ENCODE measurements at regions not wholly inside any gene's neighbourhood (a gene's known extent, or its start where the extent isn't known, plus 50 kb on each side); places are given as distances from the start of the nearest gene placed in this dataset.

DNA sequence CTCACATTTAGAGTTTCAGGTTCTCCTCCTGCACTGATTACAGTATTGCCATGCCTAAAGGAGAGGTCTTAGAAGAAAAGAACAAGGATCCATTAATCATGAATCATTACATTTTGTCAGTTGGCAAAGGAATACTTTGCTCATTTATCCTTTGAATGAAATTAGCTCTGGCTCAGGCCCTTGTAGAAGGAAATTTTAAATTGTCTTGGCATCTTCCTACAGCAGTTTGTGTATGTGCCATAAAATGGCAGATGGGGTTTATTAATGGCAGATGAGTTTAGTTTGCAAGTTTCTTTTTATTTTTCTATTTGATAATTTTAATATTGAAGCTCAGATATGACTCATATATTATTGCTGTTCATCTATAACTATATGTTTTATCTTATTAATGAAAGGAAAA lies 181.2 kb upstream of the EPHA3 start:
- Histone ChIP-seq H3K4me1 (ENCODE audit: low read depth, poor library complexity, severe bottlenecking) (no peaks in the 10 kb centered on the region), H3K79me2 (ENCODE audit: insufficient read depth, low read depth) (no peaks in the 10 kb centered on the region), H3K36me3 (ENCODE audit: insufficient read depth) (no peaks in the 10 kb centered on the region), H3K9ac (no peak overlapping the region), H2AFZ (ENCODE audit: low read depth) (no peak overlapping the region), H3K27ac (no peak overlapping the region), H3K4me2 (no peak overlapping the region), H3K27me3 (ENCODE audit: insufficient read depth, low read depth) (no peaks in the 10 kb centered on the region), H4K20me1 (ENCODE audit: insufficient read depth) (no peaks in the 10 kb centered on the region), H3K4me3 (IDR thresholded peaks at IDR 0.05; ENCODE audit: insufficient read depth, low read depth, low read length) (no peak overlapping the region)
- TF ChIP-seq, protein P1, sequence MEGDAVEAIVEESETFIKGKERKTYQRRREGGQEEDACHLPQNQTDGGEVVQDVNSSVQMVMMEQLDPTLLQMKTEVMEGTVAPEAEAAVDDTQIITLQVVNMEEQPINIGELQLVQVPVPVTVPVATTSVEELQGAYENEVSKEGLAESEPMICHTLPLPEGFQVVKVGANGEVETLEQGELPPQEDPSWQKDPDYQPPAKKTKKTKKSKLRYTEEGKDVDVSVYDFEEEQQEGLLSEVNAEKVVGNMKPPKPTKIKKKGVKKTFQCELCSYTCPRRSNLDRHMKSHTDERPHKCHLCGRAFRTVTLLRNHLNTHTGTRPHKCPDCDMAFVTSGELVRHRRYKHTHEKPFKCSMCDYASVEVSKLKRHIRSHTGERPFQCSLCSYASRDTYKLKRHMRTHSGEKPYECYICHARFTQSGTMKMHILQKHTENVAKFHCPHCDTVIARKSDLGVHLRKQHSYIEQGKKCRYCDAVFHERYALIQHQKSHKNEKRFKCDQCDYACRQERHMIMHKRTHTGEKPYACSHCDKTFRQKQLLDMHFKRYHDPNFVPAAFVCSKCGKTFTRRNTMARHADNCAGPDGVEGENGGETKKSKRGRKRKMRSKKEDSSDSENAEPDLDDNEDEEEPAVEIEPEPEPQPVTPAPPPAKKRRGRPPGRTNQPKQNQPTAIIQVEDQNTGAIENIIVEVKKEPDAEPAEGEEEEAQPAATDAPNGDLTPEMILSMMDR (conservative IDR thresholded peaks at IDR 0.05; ENCODE audit: low read depth, low read length), result no peak

DNA sequence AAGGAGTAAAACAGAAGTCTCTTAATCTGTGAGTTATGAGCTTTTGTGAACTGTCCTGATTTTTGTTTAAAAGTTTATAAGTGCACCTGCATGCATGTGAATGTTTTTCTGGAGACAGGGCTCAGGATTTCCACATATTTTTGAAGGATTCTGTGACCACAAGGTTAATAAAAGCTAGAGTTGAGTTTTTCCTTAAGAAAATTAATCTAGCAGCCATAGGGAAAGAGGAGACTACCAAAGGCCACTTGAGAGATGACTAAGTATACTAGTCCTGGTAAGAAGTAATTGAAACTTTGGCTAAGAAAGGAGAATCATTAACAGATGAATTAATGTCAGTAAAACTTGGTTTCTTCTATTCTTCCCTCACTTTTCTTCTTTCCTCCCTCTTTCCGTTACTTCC lies 176.8 kb upstream of the EPHA3 start:
- H2AFZ ChIP-seq (ENCODE audit: low read depth), result no peak overlapping the region
- H3K36me3 ChIP-seq (ENCODE audit: insufficient read depth), result no peaks in the 10 kb centered on the region
- H3K4me2 ChIP-seq, result no peak overlapping the region
- H3K79me2 ChIP-seq (ENCODE audit: insufficient read depth, low read depth), result no peaks in the 10 kb centered on the region
- no peak overlapping the region for H3K9ac ChIP-seq
- no peaks in the 10 kb centered on the region for H3K27me3 ChIP-seq (ENCODE audit: insufficient read depth, low read depth)
- TF ChIP-seq, protein P1 (conservative IDR thresholded peaks at IDR 0.05; ENCODE audit: low read depth, low read length), result no peak
- H4K20me1 ChIP-seq (ENCODE audit: insufficient read depth), result no peaks in the 10 kb centered on the region
- H3K4me1 ChIP-seq (ENCODE audit: low read depth, poor library complexity, severe bottlenecking), result no peaks in the 10 kb centered on the region
- H3K27ac ChIP-seq, result no peak overlapping the region
- H3K4me3 ChIP-seq (IDR thresholded peaks at IDR 0.05; ENCODE audit: insufficient read depth, low read depth, low read length), result no peak overlapping the region

DNA sequence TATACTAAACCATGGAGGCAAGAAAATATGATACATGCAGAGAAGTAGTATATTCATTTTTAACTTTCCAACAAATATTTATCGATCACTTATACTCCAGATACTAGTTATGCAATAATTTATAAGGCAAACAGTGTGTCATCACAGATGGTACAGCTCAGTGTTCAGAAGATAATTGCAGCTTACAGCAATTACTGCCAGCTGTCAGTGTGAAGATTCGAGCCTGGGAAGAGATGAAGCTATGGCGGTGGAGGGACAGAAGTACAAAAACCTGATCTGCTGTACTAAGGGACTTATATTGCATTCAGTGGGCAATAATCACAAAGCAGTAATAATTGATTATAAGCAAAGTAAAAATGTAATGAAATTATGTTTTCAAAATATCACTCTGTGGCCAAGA lies 170.6 kb upstream of the EPHA3 start:
- TF ChIP-seq, protein P1 (conservative IDR thresholded peaks at IDR 0.05; ENCODE audit: low read depth, low read length), result no peak
- Histone ChIP-seq H3K27me3 (ENCODE audit: insufficient read depth, low read depth) (no peaks in the 10 kb centered on the region), H3K27ac (no peak overlapping the region), H3K79me2 (ENCODE audit: insufficient read depth, low read depth) (no peaks in the 10 kb centered on the region), H3K4me2 (no peak overlapping the region), H3K4me3 (IDR thresholded peaks at IDR 0.05; ENCODE audit: insufficient read depth, low read depth, low read length) (no peak overlapping the region), H3K36me3 (ENCODE audit: insufficient read depth) (no peaks in the 10 kb centered on the region), H3K9ac (no peak overlapping the region), H4K20me1 (ENCODE audit: insufficient read depth) (no peaks in the 10 kb centered on the region), H2AFZ (ENCODE audit: low read depth) (no peak overlapping the region), H3K4me1 (ENCODE audit: low read depth, poor library complexity, severe bottlenecking) (no peaks in the 10 kb centered on the region)

DNA sequence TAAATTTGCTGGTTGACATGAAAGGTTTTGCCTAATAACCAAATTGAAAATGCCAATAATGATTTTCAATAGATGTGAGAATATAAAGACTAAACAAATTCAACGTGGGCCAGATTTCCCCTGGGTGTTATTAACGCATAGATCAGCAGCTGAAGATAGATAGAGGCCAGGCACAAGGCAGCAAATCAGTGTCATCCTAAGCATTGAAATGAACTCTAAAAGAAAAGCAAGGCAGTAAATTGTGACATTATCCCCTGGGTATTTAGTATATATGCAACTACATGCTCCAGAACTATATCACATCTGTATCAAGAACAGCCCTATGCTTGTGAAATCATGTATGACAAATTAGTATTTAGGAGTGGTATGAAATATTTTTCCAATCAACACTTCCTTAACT lies 167.1 kb upstream of the EPHA3 start:
- no peak overlapping the region for H2AFZ ChIP-seq (ENCODE audit: low read depth)
- no peak overlapping the region for H3K9ac ChIP-seq
- no peak overlapping the region for H3K4me2 ChIP-seq
- no peak overlapping the region for H3K4me3 ChIP-seq (IDR thresholded peaks at IDR 0.05; ENCODE audit: insufficient read depth, low read depth, low read length)
- H3K79me2 ChIP-seq (ENCODE audit: insufficient read depth, low read depth), result no peaks in the 10 kb centered on the region
- no peaks in the 10 kb centered on the region for H3K27me3 ChIP-seq (ENCODE audit: insufficient read depth, low read depth)
- H3K4me1 ChIP-seq (ENCODE audit: low read depth, poor library complexity, severe bottlenecking), result no peaks in the 10 kb centered on the region
- no peaks in the 10 kb centered on the region for H3K36me3 ChIP-seq (ENCODE audit: insufficient read depth)
- H4K20me1 ChIP-seq (ENCODE audit: insufficient read depth), result no peaks in the 10 kb centered on the region
- no peak overlapping the region for H3K27ac ChIP-seq
- TF ChIP-seq, protein P1 (conservative IDR thresholded peaks at IDR 0.05; ENCODE audit: low read depth, low read length), result no peak

DNA sequence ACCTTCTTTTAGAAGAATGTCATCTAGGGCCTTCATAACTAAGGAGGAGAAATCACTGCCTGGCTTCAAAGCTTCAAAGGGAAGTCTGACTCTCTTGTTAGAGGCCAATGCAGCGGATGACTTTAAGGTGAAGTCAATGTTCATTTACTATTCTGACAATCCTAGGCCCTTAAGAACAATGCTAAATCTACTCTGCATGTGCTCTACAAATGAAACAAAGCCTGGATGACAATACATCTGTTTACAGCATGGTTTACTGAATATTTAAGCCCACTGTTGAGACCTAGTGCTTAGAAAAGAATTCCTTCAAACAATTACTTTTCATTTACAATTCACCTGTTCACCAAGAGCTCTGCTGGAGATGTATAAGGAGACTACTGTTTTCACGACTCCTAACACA lies 160.4 kb upstream of the EPHA3 start:
- Histone ChIP-seq H3K4me2 (no peak overlapping the region), H3K27me3 (ENCODE audit: insufficient read depth, low read depth) (no peaks in the 10 kb centered on the region), H3K4me1 (ENCODE audit: low read depth, poor library complexity, severe bottlenecking) (no peaks in the 10 kb centered on the region), H4K20me1 (ENCODE audit: insufficient read depth) (no peaks in the 10 kb centered on the region), H3K79me2 (ENCODE audit: insufficient read depth, low read depth) (no peaks in the 10 kb centered on the region), H3K9ac (no peak overlapping the region), H3K27ac (no peak overlapping the region), H3K36me3 (ENCODE audit: insufficient read depth) (no peaks in the 10 kb centered on the region), H3K4me3 (IDR thresholded peaks at IDR 0.05; ENCODE audit: insufficient read depth, low read depth, low read length) (no peak overlapping the region), H2AFZ (ENCODE audit: low read depth) (no peak overlapping the region)
- TF ChIP-seq, protein P1 (conservative IDR thresholded peaks at IDR 0.05; ENCODE audit: low read depth, low read length), result no peak

Measured in KMS-11 (cell line).